Subcutaneous abdominal adipose tissue (tissue), 5 donors: ENCODE measurements at regions not wholly inside any gene's neighbourhood (a gene's known extent, or its start where the extent isn't known, plus 50 kb on each side); places are given as distances from the start of the nearest gene placed in this dataset.

Source experiments
- H3K27ac ChIP-seq: one replicate; pipeline ENCODE4 v1.7.0; 2013; ENCODE audit warnings: low read depth, mild to moderate bottlenecking, inconsistent platforms, low read length, moderate library complexity
- H3K27me3 ChIP-seq, 5 donors: one replicate each; pipeline ENCODE4 v1.7.0; 2013; ENCODE audit warnings: low read length in 5 of 5, inconsistent platforms in 1 of 5; ENCODE audit not compliant: control insufficient read depth in 5 of 5, insufficient read depth in 4 of 5
- H3K36me3 ChIP-seq, 5 donors: one replicate each; pipeline ENCODE4 v1.7.0; 2013; ENCODE audit warnings: low read length in 5 of 5; ENCODE audit not compliant: control insufficient read depth in 5 of 5, insufficient read depth in 5 of 5
- H3K4me1 ChIP-seq, 5 donors: one replicate each; pipeline ENCODE4 v1.7.0; 2013; ENCODE audit warnings: low read length in 5 of 5, mild to moderate bottlenecking in 3 of 5, moderate library complexity in 1 of 5; ENCODE audit not compliant: control insufficient read depth in 5 of 5, insufficient read depth in 5 of 5
- H3K4me3 ChIP-seq, 5 donors: one replicate each; pipeline ENCODE4 v1.7.0; 2013; ENCODE audit warnings: low read length in 5 of 5, low read depth in 1 of 5
- H3K9ac ChIP-seq, 5 donors: one replicate each; pipeline ENCODE4 v1.7.0; 2013; ENCODE audit warnings: low read length in 5 of 5, mild to moderate bottlenecking in 4 of 5, moderate library complexity in 3 of 5
- H3K9me3 ChIP-seq, 5 donors: one replicate each; pipeline ENCODE4 v1.7.0; 2013; ENCODE audit warnings: low read length in 5 of 5; ENCODE audit not compliant: control insufficient read depth in 5 of 5
- donor health status: healthy.
- donor health status: healthy.
- donor health status: healthy.
- donor health status: healthy.
- donor health status: healthy.

- Histone ChIP-seq H3K9me3 (peaks cover 0 to 3% (median 0%) of the 10 kb centered on the region in 5 donors), H3K27me3 (no peaks in the 10 kb centered on the region), H3K4me3 (no peak overlapping the region), H3K9ac (no peak overlapping the region), H3K36me3 (no peaks in the 10 kb centered on the region), H3K4me1 (no peaks in the 10 kb centered on the region), H3K27ac (no peak overlapping the region)
These were observed 534.2 kb downstream of the LRFN5 start for GRCh38 chr14:42140831-42141279.

- H3K27ac ChIP-seq, result no peak overlapping the region
- peaks cover 0 to 3% (median 0%) of the 10 kb centered on the region in 5 donors for H3K9me3 ChIP-seq
- no peaks in the 10 kb centered on the region for H3K36me3 ChIP-seq
- H3K4me3 ChIP-seq, result no peak overlapping the region
- H3K9ac ChIP-seq, result no peak overlapping the region
- H3K4me1 ChIP-seq, result no peaks in the 10 kb centered on the region
- no peaks in the 10 kb centered on the region for H3K27me3 ChIP-seq
These were observed 533.3 kb downstream of the LRFN5 start for GRCh38 chr14:42140001-42140400.

GRCh38 chr14:42138406-42138805 is 531.7 kb downstream of the LRFN5 start:
- no peak overlapping the region for H3K9ac ChIP-seq
- H3K4me3 ChIP-seq, result no peak overlapping the region
- no peaks in the 10 kb centered on the region for H3K4me1 ChIP-seq
- H3K27ac ChIP-seq, result no peak overlapping the region
- H3K36me3 ChIP-seq, result no peaks in the 10 kb centered on the region
- no peaks in the 10 kb centered on the region for H3K27me3 ChIP-seq
- H3K9me3 ChIP-seq, result no peaks in the 10 kb centered on the region

- no peak overlapping the region for H3K9ac ChIP-seq
- H3K27ac ChIP-seq, result no peak overlapping the region
- no peak overlapping the region for H3K4me3 ChIP-seq
- no peaks in the 10 kb centered on the region for H3K4me1 ChIP-seq
- no peaks in the 10 kb centered on the region for H3K27me3 ChIP-seq
- no peaks in the 10 kb centered on the region for H3K36me3 ChIP-seq
- H3K9me3 ChIP-seq, result no peaks in the 10 kb centered on the region
These were observed 524.1 kb downstream of the LRFN5 start for GRCh38 chr14:42130815-42131214.

- Histone ChIP-seq H3K9ac (no peak overlapping the region), H3K36me3 (no peaks in the 10 kb centered on the region), H3K27ac (no peak overlapping the region), H3K27me3 (no peaks in the 10 kb centered on the region), H3K4me3 (no peak overlapping the region), H3K9me3 (no peaks in the 10 kb centered on the region), H3K4me1 (no peaks in the 10 kb centered on the region)
These were observed 516.9 kb downstream of the LRFN5 start for GRCh38 chr14:42123526-42123925.

- H3K9ac ChIP-seq, result no peak overlapping the region
- H3K4me1 ChIP-seq, result no peaks in the 10 kb centered on the region
- H3K36me3 ChIP-seq, result no peaks in the 10 kb centered on the region
- no peak overlapping the region for H3K27ac ChIP-seq
- H3K27me3 ChIP-seq, result no peaks in the 10 kb centered on the region
- no peak overlapping the region for H3K4me3 ChIP-seq
- H3K9me3 ChIP-seq, result peaks cover 0 to 16% (median 0%) of the 10 kb centered on the region in 5 donors
These were observed 506.8 kb downstream of the LRFN5 start for GRCh38 chr14:42113358-42114069.

- Histone ChIP-seq H3K4me1 (no peaks in the 10 kb centered on the region), H3K9ac (no peak overlapping the region), H3K4me3 (no peak overlapping the region), H3K36me3 (no peaks in the 10 kb centered on the region), H3K27ac (no peak overlapping the region), H3K9me3 (peaks cover 0 to 16% (median 0%) of the 10 kb centered on the region in 5 donors), H3K27me3 (no peaks in the 10 kb centered on the region)
These were observed 505.4 kb downstream of the LRFN5 start for GRCh38 chr14:42112108-42112507.

GRCh38 chr14:42111355-42111754 is 504.7 kb downstream of the LRFN5 start:
- H3K36me3 ChIP-seq, result no peaks in the 10 kb centered on the region

GRCh38 chr14:42110167-42110566 is 503.5 kb downstream of the LRFN5 start:
- H3K4me1 ChIP-seq, result no peaks in the 10 kb centered on the region

More at GRCh38 chr14:42111355-42111754, 504.7 kb downstream of the LRFN5 start:
- Histone ChIP-seq H3K4me3 (no peak overlapping the region), H3K27me3 (no peaks in the 10 kb centered on the region), H3K9me3 (peaks cover 0 to 16% (median 0%) of the 10 kb centered on the region in 5 donors), H3K4me1 (no peaks in the 10 kb centered on the region), H3K9ac (no peak overlapping the region), H3K27ac (no peak overlapping the region)

GRCh38 chr14:42095155-42095554 is 488.5 kb downstream of the LRFN5 start:
- Histone ChIP-seq H3K4me1 (no peaks in the 10 kb centered on the region), H3K27me3 (no peaks in the 10 kb centered on the region), H3K9me3 (no peaks in the 10 kb centered on the region), H3K27ac (no peak overlapping the region), H3K4me3 (no peak overlapping the region), H3K36me3 (no peaks in the 10 kb centered on the region), H3K9ac (no peak overlapping the region)

More at GRCh38 chr14:42110167-42110566, 503.5 kb downstream of the LRFN5 start:
- Histone ChIP-seq H3K4me3 (no peak overlapping the region), H3K27me3 (no peaks in the 10 kb centered on the region), H3K36me3 (no peaks in the 10 kb centered on the region), H3K9me3 (peaks cover 0 to 16% (median 0%) of the 10 kb centered on the region in 5 donors), H3K27ac (no peak overlapping the region), H3K9ac (no peak overlapping the region)
